HCT116 (cell line): ENCODE measurements at regions not wholly inside any gene's neighbourhood (a gene's known extent, or its start where the extent isn't known, plus 50 kb on each side); places are given as distances from the start of the nearest gene placed in this dataset.

Experiments
- ATAC-seq: fragments of 200-7000 bp; cut with Tn5 transposase; 2 replicates; pipeline ENCODE4 v1.9.1; 2020; ENCODE audit warnings: mild to moderate bottlenecking, moderate library complexity
- BruUV-seq: library from RNA; stranded (reverse); fragments of 400-500 nt; replicated peaks from 2 replicates; lab custom pipeline; 2021; lab: Mats Ljungman, UMichigan
- CTCF ChIA-PET: fragments of 300-600 bp; sonication (Branson Sonifier 250); formaldehyde crosslinking; loops from one replicate; lab custom pipeline; 2021; ENCODE audit warnings: antibody characterized with exemption; lab: Charles Lee
- POLR2A ChIA-PET: fragments of 300-600, 350-600 bp; sonication (Branson Sonifier 250); formaldehyde crosslinking; loops from one replicate; lab custom pipeline; 2021; ENCODE audit warnings: antibody characterized with exemption; lab: Charles Lee
- RAD21 ChIA-PET, 2 experiments: fragments of 300-600 bp; sonication (Branson Sonifier 250); formaldehyde crosslinking; loops; one replicate each; lab custom pipeline; 2023; ENCODE audit warnings: low total read pairs in 2 of 2; ENCODE audit not compliant: uncharacterized antibody in 2 of 2, unreplicated experiment in 2 of 2, low non-redundant PET in 1 of 2; lab: Charles Lee
- DNase-seq: peaks from one replicate; pipeline ENCODE4 v3.0.0-alpha.2; 2010; ENCODE audit warnings: low read depth, low spot score
- H2AFZ ChIP-seq: fragments of 200-600 bp; shearing (Covaris generic), sonication (generic); 2 replicates; pipeline ENCODE4 v1.6.1; 2017; ENCODE audit warnings: low read depth, mixed run types, mixed read lengths, antibody characterized with exemption, low read length; ENCODE audit not compliant: poor library complexity, severe bottlenecking
- H3K27ac ChIP-seq: 2 replicates; pipeline ENCODE4 v1.5.1; 2012; ENCODE audit warnings: low read depth, low read length
- H3K27me3 ChIP-seq: fragments of 200-600 bp; sonication (generic); 2 replicates; pipeline ENCODE4 v1.6.1; 2016; ENCODE audit warnings: mixed run types, low read length, mixed read lengths; ENCODE audit not compliant: insufficient read depth
- H3K36me3 ChIP-seq, 2 experiments: fragments of 200-500 bp in 1 of 2; fragments of 200-600 bp in 1 of 2; sonication (Bioruptor generic) in 1 of 2; sonication (generic) in 1 of 2; 2 replicates each; pipeline versions ENCODE4 v1.5.1 to v1.6.1; 2014 to 2016; ENCODE audit warnings: low read length in 2 of 2, inconsistent platforms in 1 of 2, mixed read lengths in 1 of 2, mixed run types in 1 of 2; ENCODE audit not compliant: insufficient read depth in 2 of 2, control insufficient read depth in 1 of 2
- H3K4me1 ChIP-seq, 2 experiments: fragments of 200-600 bp in 1 of 2; sonication (generic) in 1 of 2; 2 replicates each; pipeline versions ENCODE4 v1.5.1 to v1.6.1; 2012 to 2017; ENCODE audit warnings: low read length in 2 of 2, inconsistent platforms in 1 of 2, mild to moderate bottlenecking in 1 of 2, mixed read lengths in 1 of 2, mixed run types in 1 of 2, moderate library complexity in 1 of 2; ENCODE audit not compliant: insufficient read depth in 2 of 2, control insufficient read depth in 1 of 2
- H3K4me2 ChIP-seq: fragments of 200-600 bp; sonication (generic); 2 replicates; pipeline ENCODE4 v1.6.1; 2017; ENCODE audit warnings: mixed run types, low read length, mixed read lengths
- H3K4me3 ChIP-seq, 2 experiments: fragments of 200-600 bp in 1 of 2; sonication (generic) in 1 of 2; replicated peaks in 1 of 2; 2 replicates each; pipeline ENCODE4 v1.5.1; 2011 to 2016; ENCODE audit warnings: low read length in 2 of 2, control low read depth in 1 of 2, low read depth in 1 of 2, mild to moderate bottlenecking in 1 of 2, mixed read lengths in 1 of 2, mixed run types in 1 of 2
- H3K79me2 ChIP-seq: fragments of 200-600 bp; sonication (generic); 2 replicates; pipeline ENCODE4 v1.6.1; 2017; ENCODE audit warnings: mild to moderate bottlenecking, mixed run types, low read length, moderate library complexity, mixed read lengths; ENCODE audit not compliant: insufficient read depth
- H3K9ac ChIP-seq: fragments of 200-600 bp; sonication (generic); 2 replicates; pipeline ENCODE4 v1.6.1; 2016; ENCODE audit warnings: low read length, mixed read lengths
- H3K9me2 ChIP-seq: fragments of 200-600 bp; sonication (generic), shearing (Covaris generic); 2 replicates; pipeline ENCODE4 v1.6.1; 2017; ENCODE audit warnings: mixed run types, mild to moderate bottlenecking, moderate library complexity; ENCODE audit not compliant: insufficient read depth
- H3K9me3 ChIP-seq, 2 experiments: fragments of 200-500 bp in 1 of 2; fragments of 200-600 bp in 1 of 2; sonication (Bioruptor generic) in 1 of 2; sonication (generic) in 1 of 2; 2 replicates each; pipeline ENCODE4 v1.6.1; 2014 to 2017; ENCODE audit warnings: low read length in 2 of 2, mixed read lengths in 2 of 2, inconsistent platforms in 1 of 2, low read depth in 1 of 2, mild to moderate bottlenecking in 1 of 2, mixed run types in 1 of 2, moderate library complexity in 1 of 2; ENCODE audit not compliant: control insufficient read depth in 1 of 2, insufficient read depth in 1 of 2
- H4K20me1 ChIP-seq: fragments of 200-600 bp; sonication (generic), shearing (Covaris generic); 2 replicates; pipeline ENCODE4 v1.6.1; 2017; ENCODE audit warnings: mixed run types, mild to moderate bottlenecking, moderate library complexity; ENCODE audit not compliant: insufficient read depth
- ATF3 ChIP-seq: IDR thresholded peaks from 2 replicates; pipeline ENCODE4 v1.6.1; 2012
- CEBPB ChIP-seq: IDR thresholded peaks from 2 replicates; pipeline ENCODE4 v1.6.1; 2012; ENCODE audit warnings: low read depth
- CTCF ChIP-seq, 3 experiments: fragments of 200-600 bp in 1 of 3; sonication (generic) in 1 of 3; IDR thresholded peaks in 2 of 3; conservative IDR thresholded peaks in 1 of 3; 2 replicates each; pipeline ENCODE4 v1.5.1; 2012 to 2017; ENCODE audit warnings: low read depth in 2 of 3, low read length in 2 of 3, antibody characterized with exemption in 1 of 3, borderline replicate concordance in 1 of 3, control low read depth in 1 of 3, mild to moderate bottlenecking in 1 of 3, mixed read lengths in 1 of 3, mixed run types in 1 of 3, moderate library complexity in 1 of 3; ENCODE audit not compliant: insufficient read depth in 1 of 3
- ELF1 ChIP-seq: IDR thresholded peaks from 2 replicates; pipeline ENCODE4 v1.6.1; 2012; ENCODE audit warnings: low read depth, borderline replicate concordance
- EZH2 ChIP-seq: fragments of 200-600 bp; sonication (generic); IDR thresholded peaks from 2 replicates; pipeline ENCODE4 v1.6.1; 2017; ENCODE audit warnings: antibody characterized with exemption, mixed run types
- SRF ChIP-seq: IDR thresholded peaks from 2 replicates; pipeline ENCODE4 v1.6.1; 2012; ENCODE audit warnings: low read depth
- YY1 ChIP-seq: IDR thresholded peaks from 2 replicates; pipeline ENCODE4 v1.6.1; 2011; ENCODE audit warnings: low read length, low read depth, moderate library complexity, mild to moderate bottlenecking; ENCODE audit not compliant: insufficient replicate concordance; ENCODE audit errors: extremely low read depth
- intact Hi-C: fragments of 100-400 bp; cut with micrococcal nuclease; formaldehyde crosslinking; loops from 2 replicates; pipeline ENCODE4 v1.10.0; 2022
- TF ChIP-seq, protein P1 (sequence below): IDR thresholded peaks from 2 replicates; pipeline ENCODE4 v1.6.1; 2012; ENCODE audit warnings: low read depth

DNA sequence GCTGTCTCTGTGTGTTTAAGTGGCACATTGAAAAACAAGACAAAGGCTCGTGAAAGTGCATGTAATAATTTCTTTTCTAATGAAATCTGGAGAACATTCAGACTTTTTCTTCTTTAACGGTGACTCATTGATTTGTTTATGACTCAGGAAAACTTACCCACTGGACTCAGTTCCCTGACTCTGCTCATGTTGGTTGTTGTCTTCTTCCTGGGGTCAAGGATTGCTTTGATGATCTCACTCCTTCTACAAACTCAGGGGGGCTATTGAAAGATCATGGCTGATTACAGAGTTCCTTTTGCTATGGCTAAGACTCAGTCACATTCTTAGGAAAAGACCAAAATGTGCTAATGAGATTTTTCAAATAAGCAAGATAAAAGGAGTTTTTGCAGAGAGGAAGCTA is 141.1 kb upstream of the DAP start:
- Histone ChIP-seq H3K4me1 (no peaks in the 10 kb centered on the region; a peak in 1 of 4 replicates), H3K9me2 (no peaks in the 10 kb centered on the region), H3K9ac (no peak overlapping the region), H3K79me2 (no peaks in the 10 kb centered on the region), H3K4me2 (no peak overlapping the region), H4K20me1 (no peaks in the 10 kb centered on the region), H3K27ac (no peak overlapping the region), H3K9me3 (no peaks in the 10 kb centered on the region), H3K4me3 (no peak overlapping the region), H3K36me3 (no peaks in the 10 kb centered on the region), H3K27me3 (peaks cover 20% of the 10 kb centered on the region; the same call in 1 of the 2 replicates), H2AFZ (no peak overlapping the region)
- RAD21 ChIA-PET = no interaction called here
- CTCF ChIA-PET = no interaction called here
- intact Hi-C loops = no loop called here
- POLR2A ChIA-PET = no interaction called here
- no TSS peak for BruUV-seq
- no peak for ATAC-seq
- DNase-seq = no peak
- TF ChIP-seq YY1 = no peak
- TF ChIP-seq, protein P1, sequence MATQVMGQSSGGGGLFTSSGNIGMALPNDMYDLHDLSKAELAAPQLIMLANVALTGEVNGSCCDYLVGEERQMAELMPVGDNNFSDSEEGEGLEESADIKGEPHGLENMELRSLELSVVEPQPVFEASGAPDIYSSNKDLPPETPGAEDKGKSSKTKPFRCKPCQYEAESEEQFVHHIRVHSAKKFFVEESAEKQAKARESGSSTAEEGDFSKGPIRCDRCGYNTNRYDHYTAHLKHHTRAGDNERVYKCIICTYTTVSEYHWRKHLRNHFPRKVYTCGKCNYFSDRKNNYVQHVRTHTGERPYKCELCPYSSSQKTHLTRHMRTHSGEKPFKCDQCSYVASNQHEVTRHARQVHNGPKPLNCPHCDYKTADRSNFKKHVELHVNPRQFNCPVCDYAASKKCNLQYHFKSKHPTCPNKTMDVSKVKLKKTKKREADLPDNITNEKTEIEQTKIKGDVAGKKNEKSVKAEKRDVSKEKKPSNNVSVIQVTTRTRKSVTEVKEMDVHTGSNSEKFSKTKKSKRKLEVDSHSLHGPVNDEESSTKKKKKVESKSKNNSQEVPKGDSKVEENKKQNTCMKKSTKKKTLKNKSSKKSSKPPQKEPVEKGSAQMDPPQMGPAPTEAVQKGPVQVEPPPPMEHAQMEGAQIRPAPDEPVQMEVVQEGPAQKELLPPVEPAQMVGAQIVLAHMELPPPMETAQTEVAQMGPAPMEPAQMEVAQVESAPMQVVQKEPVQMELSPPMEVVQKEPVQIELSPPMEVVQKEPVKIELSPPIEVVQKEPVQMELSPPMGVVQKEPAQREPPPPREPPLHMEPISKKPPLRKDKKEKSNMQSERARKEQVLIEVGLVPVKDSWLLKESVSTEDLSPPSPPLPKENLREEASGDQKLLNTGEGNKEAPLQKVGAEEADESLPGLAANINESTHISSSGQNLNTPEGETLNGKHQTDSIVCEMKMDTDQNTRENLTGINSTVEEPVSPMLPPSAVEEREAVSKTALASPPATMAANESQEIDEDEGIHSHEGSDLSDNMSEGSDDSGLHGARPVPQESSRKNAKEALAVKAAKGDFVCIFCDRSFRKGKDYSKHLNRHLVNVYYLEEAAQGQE = no peak
- no peak for TF ChIP-seq ELF1
- no peak for TF ChIP-seq ATF3
- no peak for TF ChIP-seq EZH2
- no peak for TF ChIP-seq SRF
- no peak for TF ChIP-seq CTCF (IDR thresholded peaks at IDR 0.05 in 2 of 3, conservative IDR thresholded peaks at IDR 0.05 in 1 of 3; ENCODE audit: borderline replicate concordance in 1 of 3, insufficient read depth in 1 of 3, low read depth in 2 of 3, low read length in 2 of 3)
- no peak for TF ChIP-seq CEBPB
